IMR-90 (cell line): ENCODE measurements at regions not wholly inside any gene's neighbourhood (a gene's known extent, or its start where the extent isn't known, plus 50 kb on each side); places are given as distances from the start of the nearest gene placed in this dataset.

Source experiments
- ATAC-seq: fragments of 200-7000 bp; cut with Tn5 transposase; 2 replicates; pipeline ENCODE4 v1.9.1; 2020; ENCODE audit warnings: low read depth, mild to moderate bottlenecking, moderate library complexity
- BruUV-seq: library from RNA; stranded (reverse); fragments of 400-500 nt; replicated peaks from 2 replicates; lab custom pipeline; 2021; lab: Mats Ljungman, UMichigan
- CTCF ChIA-PET: fragments of 300-600 bp; formaldehyde crosslinking; extraction: SDS; loops from one replicate; lab custom pipeline; 2021; ENCODE audit warnings: antibody characterized with exemption; lab: Yijun Ruan, JAX
- POLR2A ChIA-PET: fragments of 300-600 bp; sonication (Branson Sonifier 250); formaldehyde crosslinking; loops from one replicate; lab custom pipeline; 2022; ENCODE audit warnings: antibody characterized with exemption; ENCODE audit not compliant: unreplicated experiment; lab: Charles Lee
- DNase-seq: peaks from one replicate; pipeline ENCODE4 v3.0.0; 2013
- H2AFZ ChIP-seq: replicated peaks from 2 replicates; pipeline ENCODE3; 2013; ENCODE audit warnings: low read length, mild to moderate bottlenecking; ENCODE audit not compliant: poor library complexity
- H2AK5ac ChIP-seq: 2 replicates; pipeline ENCODE4 v1.6.1; 2013; ENCODE audit warnings: low read depth, low read length, inconsistent platforms
- H2AK9ac ChIP-seq: replicated peaks from 2 replicates; pipeline ENCODE3; 2013; ENCODE audit warnings: mild to moderate bottlenecking, low read depth, low read length, moderate library complexity; ENCODE audit not compliant: poor library complexity
- H2BK120ac ChIP-seq: 2 replicates; pipeline ENCODE4 v1.6.1; 2013; ENCODE audit warnings: low read depth, low read length, inconsistent platforms
- H2BK15ac ChIP-seq: 3 replicates; pipeline ENCODE4 v1.6.1; 2013; ENCODE audit warnings: low read depth, low read length, inconsistent platforms
- H2BK20ac ChIP-seq: 2 replicates; pipeline ENCODE4 v1.6.1; 2013; ENCODE audit warnings: low read depth, mild to moderate bottlenecking, inconsistent platforms, low read length, moderate library complexity
- H2BK5ac ChIP-seq: 2 replicates; pipeline ENCODE4 v1.6.1; 2013; ENCODE audit warnings: mild to moderate bottlenecking, low read depth, low read length, inconsistent platforms; ENCODE audit not compliant: poor library complexity, severe bottlenecking
- H3K14ac ChIP-seq: replicated peaks from 2 replicates; pipeline ENCODE4 v1.6.1; 2013; ENCODE audit warnings: low read depth, low read length, inconsistent platforms
- H3K18ac ChIP-seq: 2 replicates; pipeline ENCODE4 v1.6.1; 2013; ENCODE audit warnings: low read depth, low read length, control low read depth
- H3K23ac ChIP-seq: 2 replicates; pipeline ENCODE4 v1.6.1; 2013; ENCODE audit warnings: low read depth, low read length, inconsistent platforms
- H3K27ac ChIP-seq: 2 replicates; pipeline ENCODE4 v1.5.1; 2013; ENCODE audit warnings: mild to moderate bottlenecking, control low read depth, low read length; ENCODE audit not compliant: insufficient read depth
- H3K27me3 ChIP-seq: 2 replicates; pipeline ENCODE4 v1.6.1; 2013; ENCODE audit warnings: low read length; ENCODE audit not compliant: control insufficient read depth, insufficient read depth
- H3K36me3 ChIP-seq: 2 replicates; pipeline ENCODE4 v1.6.1; 2013; ENCODE audit warnings: low read length, mixed read lengths; ENCODE audit not compliant: control insufficient read depth, insufficient read depth
- H3K4ac ChIP-seq: 2 replicates; pipeline ENCODE4 v1.6.1; 2013; ENCODE audit warnings: low read depth, low read length, inconsistent platforms
- H3K4me1 ChIP-seq: 2 replicates; pipeline ENCODE4 v1.6.1; 2013; ENCODE audit warnings: low read length, mixed read lengths; ENCODE audit not compliant: control insufficient read depth, insufficient read depth
- H3K4me2 ChIP-seq: 2 replicates; pipeline ENCODE4 v1.6.1; 2013; ENCODE audit warnings: low read depth, mild to moderate bottlenecking, control low read depth, low read length, moderate library complexity
- H3K4me3 ChIP-seq: 2 replicates; pipeline ENCODE4 v1.5.1; 2013; ENCODE audit warnings: low read depth, mild to moderate bottlenecking, control low read depth, low read length, moderate library complexity; ENCODE audit not compliant: insufficient read depth
- H3K56ac ChIP-seq: 2 replicates; pipeline ENCODE4 v1.6.1; 2013; ENCODE audit warnings: low read length, inconsistent platforms; ENCODE audit not compliant: insufficient read depth; ENCODE audit errors: extremely low read depth
- H3K79me1 ChIP-seq, 2 experiments: 2 replicates each; pipeline ENCODE4 v1.6.1; 2013; ENCODE audit warnings: low read length in 2 of 2, inconsistent platforms in 1 of 2, low read depth in 1 of 2
- H3K9ac ChIP-seq: 2 replicates; pipeline ENCODE4 v1.6.1; 2013; ENCODE audit warnings: low read depth, low read length, control low read depth
- H3K9me1 ChIP-seq: 2 replicates; pipeline ENCODE4 v1.6.1; 2013; ENCODE audit warnings: low read length, inconsistent platforms; ENCODE audit not compliant: insufficient read depth
- H3K9me3 ChIP-seq: 2 replicates; pipeline ENCODE4 v1.6.1; 2013; ENCODE audit warnings: low read length; ENCODE audit not compliant: control insufficient read depth, insufficient read depth
- H4K20me1 ChIP-seq: 2 replicates; pipeline ENCODE4 v1.6.1; 2013; ENCODE audit warnings: low read length, inconsistent platforms; ENCODE audit not compliant: insufficient read depth
- H4K5ac ChIP-seq: 2 replicates; pipeline ENCODE4 v1.6.1; 2013; ENCODE audit warnings: mild to moderate bottlenecking, low read depth, low read length, control low read depth
- H4K8ac ChIP-seq, 2 experiments: 2 replicates each; pipeline ENCODE4 v1.6.1; 2013; ENCODE audit warnings: low read depth in 2 of 2, low read length in 2 of 2, control low read depth in 1 of 2, inconsistent platforms in 1 of 2
- H4K91ac ChIP-seq: 2 replicates; pipeline ENCODE4 v1.6.1; 2013; ENCODE audit warnings: low read depth, low read length, inconsistent platforms; ENCODE audit not compliant: insufficient read depth
- BHLHE40 ChIP-seq: fragments of 150-350 bp; IDR thresholded peaks from 2 replicates; pipeline ENCODE4 v1.6.1; 2016; ENCODE audit warnings: mild to moderate bottlenecking, low read depth, low read length
- CEBPB ChIP-seq: IDR thresholded peaks from 2 replicates; pipeline ENCODE4 v1.6.1; 2012; ENCODE audit warnings: low read depth, low read length, improper control_type of control experiment
- CHD1 ChIP-seq: IDR thresholded peaks from 2 replicates; pipeline ENCODE4 v1.6.1; 2012; ENCODE audit warnings: low read depth, low read length, improper control_type of control experiment
- CTCF ChIP-seq: conservative IDR thresholded peaks from 2 replicates; pipeline ENCODE4 v1.5.1; 2012; ENCODE audit warnings: mild to moderate bottlenecking, low read depth, low read length, improper control_type of control experiment
- ELK1 ChIP-seq: fragments of 150-350 bp; IDR thresholded peaks from 2 replicates; pipeline ENCODE4 v1.6.1; 2016; ENCODE audit warnings: low read depth, mild to moderate bottlenecking, low read length, moderate library complexity, borderline replicate concordance
- FOS ChIP-seq: fragments of 150-350 bp; IDR thresholded peaks from 2 replicates; pipeline ENCODE4 v1.6.1; 2016; ENCODE audit warnings: low read depth, low read length
- MAFK ChIP-seq: IDR thresholded peaks from 2 replicates; pipeline ENCODE4 v1.6.1; 2012; ENCODE audit warnings: low read depth, low read length, improper control_type of control experiment
- MAZ ChIP-seq: IDR thresholded peaks from 2 replicates; pipeline ENCODE4 v1.6.1; 2012; ENCODE audit warnings: low read depth, mild to moderate bottlenecking, low read length, improper control_type of control experiment, moderate library complexity, borderline replicate concordance
- MXI1 ChIP-seq: IDR thresholded peaks from 2 replicates; pipeline ENCODE4 v1.6.1; 2012; ENCODE audit warnings: low read depth, mild to moderate bottlenecking, low read length, moderate library complexity, borderline replicate concordance
- NFE2L2 ChIP-seq: fragments of 150-350 bp; IDR thresholded peaks from 2 replicates; pipeline ENCODE4 v1.6.1; 2016; ENCODE audit warnings: low read depth, mild to moderate bottlenecking, low read length
- POLR2A ChIP-seq: IDR thresholded peaks from 2 replicates; pipeline ENCODE4 v1.6.1; 2012; ENCODE audit warnings: mild to moderate bottlenecking, low read depth, low read length
- RAD21 ChIP-seq: IDR thresholded peaks from 2 replicates; pipeline ENCODE4 v1.6.1; 2012; ENCODE audit warnings: low read length, improper control_type of control experiment
- RCOR1 ChIP-seq: IDR thresholded peaks from 2 replicates; pipeline ENCODE4 v1.6.1; 2012; ENCODE audit warnings: mild to moderate bottlenecking, low read length, improper control_type of control experiment; ENCODE audit not compliant: insufficient replicate concordance
- RFX5 ChIP-seq: IDR thresholded peaks from 2 replicates; pipeline ENCODE4 v1.8.0; 2012; ENCODE audit warnings: low read depth, mild to moderate bottlenecking, low read length, moderate library complexity
- SMC3 ChIP-seq: fragments of 150-350 bp; IDR thresholded peaks from 2 replicates; pipeline ENCODE4 v1.6.1; 2016; ENCODE audit warnings: low read depth, mild to moderate bottlenecking, antibody characterized with exemption, low read length, moderate library complexity
- USF2 ChIP-seq: fragments of 150-350 bp; IDR thresholded peaks from 2 replicates; pipeline ENCODE4 v1.6.1; 2017; ENCODE audit warnings: mild to moderate bottlenecking, antibody characterized with exemption, low read length, low read depth
- WGBS, 2 experiments: methylation state at CpG; one replicate each; pipeline versions ENCODE4 v1.1.5 to v1.1.7; 2013; ENCODE audit warnings: missing lambda C conversion rate in 2 of 2; ENCODE audit not compliant: insufficient read length in 1 of 2; ENCODE audit errors: extremely low coverage in 2 of 2; 5-methylcytosine and 5-hydroxymethylcytosine counted together
- dilution Hi-C: fragments of 300-500 bp; cut with HindIII; formaldehyde crosslinking; loops from one replicate; pipeline ENCODE4 v1.14.3; 2018; ENCODE audit warnings: low sequenced_read_pairs; ENCODE audit not compliant: unreplicated experiment
- in situ Hi-C: fragments of 300-500 bp; cut with MboI; formaldehyde crosslinking; loops from 3 replicates; pipeline ENCODE4 v1.14.3; 2019; ENCODE audit warnings: low sequenced_read_pairs, inconsistent platforms, mixed read lengths
- intact Hi-C: fragments of 100-400 bp; cut with micrococcal nuclease; formaldehyde crosslinking; loops from 2 replicates; pipeline ENCODE4 v1.10.0; 2022

GRCh38 chr6:43901733-43902230, 131.8 kb downstream of the VEGFA start:
- ChIA-PET CTCF (interaction anchor here (0.6 kb wide), 1 partner anchor 273 kb away, joined by 5 read pairs; no protein-coding TSS in a partner anchor), POLR2A (interaction anchor here (0.6 kb wide), 1 partner anchor 139 kb away, joined by 7 read pairs; no protein-coding TSS in a partner anchor)
- H4K5ac ChIP-seq = no peak overlapping the region
- H2BK5ac ChIP-seq = no peak overlapping the region
- no peak overlapping the region for H2AK9ac ChIP-seq
- no peak overlapping the region for H4K8ac ChIP-seq
- no peak for ATAC-seq
- no peak for TF ChIP-seq CHD1
- TF ChIP-seq FOS = no peak
- TF ChIP-seq MAZ = no peak
- no peak for TF ChIP-seq BHLHE40
- TF ChIP-seq POLR2A = no peak
- no peak for TF ChIP-seq MXI1
- no peak for TF ChIP-seq RFX5
- TF ChIP-seq CTCF = no peak
- no peak for TF ChIP-seq RCOR1
- TF ChIP-seq NFE2L2 = no peak
- no peak for TF ChIP-seq SMC3
- no peak for TF ChIP-seq USF2
- TF ChIP-seq ELK1 = no peak
- TF ChIP-seq MAFK = no peak
- TF ChIP-seq CEBPB = no peak
- no peak for TF ChIP-seq RAD21
- H3K4me1 ChIP-seq = peaks cover 3% of the 10 kb centered on the region; the same call in 1 of the 2 replicates
- no peak overlapping the region for H2BK20ac ChIP-seq
- H3K4me2 ChIP-seq = no peak overlapping the region
- intact Hi-C loops (no loop called here), dilution Hi-C loops (no loop called here), in situ Hi-C loops (no loop called here)
- H3K9me3 ChIP-seq = no peaks in the 10 kb centered on the region
- H3K27ac ChIP-seq = no peak overlapping the region
- no peaks in the 10 kb centered on the region for H4K20me1 ChIP-seq
- no peak overlapping the region for H3K14ac ChIP-seq
- H3K18ac ChIP-seq = no peak overlapping the region
- H4K91ac ChIP-seq = no peak overlapping the region
- H3K23ac ChIP-seq = no peak overlapping the region
- no peaks in the 10 kb centered on the region for H3K9me1 ChIP-seq
- no peak overlapping the region for H3K4me3 ChIP-seq
- no peak for DNase-seq
- H3K36me3 ChIP-seq = no peaks in the 10 kb centered on the region
- no peak overlapping the region for H3K56ac ChIP-seq
- no peak overlapping the region for H2AK5ac ChIP-seq
- no peak overlapping the region for H2BK120ac ChIP-seq
- no peak overlapping the region for H3K4ac ChIP-seq
- H3K79me1 ChIP-seq = no peaks in the 10 kb centered on the region
- no CpG with 5 or more reads among the region's 4 CpGs for WGBS, 2 experiments
- peaks cover 17% of the 10 kb centered on the region for H3K27me3 ChIP-seq
- no peak overlapping the region for H2AFZ ChIP-seq
- H2BK15ac ChIP-seq = no peak overlapping the region
- H3K9ac ChIP-seq = no peak overlapping the region
- BruUV-seq = no TSS peak
